Stomach (tissue), 8 donors: ENCODE measurements at regions not wholly inside any gene's neighbourhood (a gene's known extent, or its start where the extent isn't known, plus 50 kb on each side); places are given as distances from the start of the nearest gene placed in this dataset.

ENCODE experiments used
- DNase-seq, 2 donors: peaks; one replicate each; pipeline versions ENCODE4 v3.0.0 to v3.0.0-alpha.2; 2013 to 2019
- H3K27ac ChIP-seq, 5 donors: fragments of 200-600 bp in 4 of 5; sonication (generic) in 4 of 5; one replicate each; pipeline ENCODE4 v1.5.1; 2013 to 2019; ENCODE audit warnings: mild to moderate bottlenecking in 1 of 5, moderate library complexity in 1 of 5
- H3K27me3 ChIP-seq, 3 donors: fragments of 200-600 bp; sonication (generic); one replicate each; pipeline ENCODE4 v1.5.1; 2017 to 2019; ENCODE audit warnings: mixed run types in 1 of 3
- H3K36me3 ChIP-seq, 4 donors: fragments of 200-600 bp; sonication (generic); 1 replicate in 3 of 4; 2 replicates in 1 of 4; pipeline ENCODE4 v1.5.1; 2016 to 2019
- H3K4me1 ChIP-seq, 4 donors: fragments of 200-600 bp; sonication (generic); one replicate each; pipeline ENCODE4 v1.5.1; 2016 to 2019
- H3K4me3 ChIP-seq, 4 donors: fragments of 200-600 bp; sonication (generic) in 3 of 4; one replicate each; pipeline ENCODE4 v1.5.1; 2016 to 2019; ENCODE audit warnings: mild to moderate bottlenecking in 1 of 4
- H3K9me3 ChIP-seq, 4 donors: fragments of 200-600 bp; sonication (generic); one replicate each; pipeline ENCODE4 v1.5.1; 2016 to 2019
- EP300 ChIP-seq: sonication (generic); formaldehyde crosslinking; IDR thresholded peaks from one replicate; pipeline ENCODE4 v1.6.1; 2017; ENCODE audit warnings: antibody characterized with exemption
- POLR2A ChIP-seq, 4 donors: fragments of 450-650 bp; IDR thresholded peaks; one replicate each; pipeline ENCODE4 v1.6.1; 2016; ENCODE audit warnings: antibody characterized with exemption in 4 of 4, control low read depth in 2 of 4, mild to moderate bottlenecking in 1 of 4, moderate library complexity in 1 of 4
- POLR2AphosphoS5 ChIP-seq, 3 donors: sonication (generic); formaldehyde crosslinking; IDR thresholded peaks; one replicate each; pipeline ENCODE4 v1.6.1; 2016; ENCODE audit warnings: antibody characterized with exemption in 3 of 3
- WGBS, 5 donors: extraction: QIAGEN DNeasy Blood & Tissue Kit in 3 of 5; methylation state at CpG; one replicate each; pipeline versions ENCODE4 v1.1.5 to v1.1.7; 2013 to 2018; 5-methylcytosine and 5-hydroxymethylcytosine counted together
- intact Hi-C: fragments of 100-400 bp; cut with DNase I; formaldehyde crosslinking; loops from one replicate; pipeline ENCODE4 v1.15.1; 2023; ENCODE audit warnings: low total_unique reads
- TF ChIP-seq, protein P1 (sequence below), 7 experiments: fragments of 450-650 bp in 4 of 7; fragments of 200-600 bp in 3 of 7; sonication (generic) in 3 of 7; IDR thresholded peaks; one replicate each; pipeline ENCODE4 v1.5.1; 2016 to 2019; ENCODE audit warnings: antibody characterized with exemption in 7 of 7, control low read depth in 2 of 7, mild to moderate bottlenecking in 1 of 7
- donor health status: healthy with polysubstance abuse.
- donor health status: Bipolar disorder and iron deficiency.
- donor health status: healthy.

DNA sequence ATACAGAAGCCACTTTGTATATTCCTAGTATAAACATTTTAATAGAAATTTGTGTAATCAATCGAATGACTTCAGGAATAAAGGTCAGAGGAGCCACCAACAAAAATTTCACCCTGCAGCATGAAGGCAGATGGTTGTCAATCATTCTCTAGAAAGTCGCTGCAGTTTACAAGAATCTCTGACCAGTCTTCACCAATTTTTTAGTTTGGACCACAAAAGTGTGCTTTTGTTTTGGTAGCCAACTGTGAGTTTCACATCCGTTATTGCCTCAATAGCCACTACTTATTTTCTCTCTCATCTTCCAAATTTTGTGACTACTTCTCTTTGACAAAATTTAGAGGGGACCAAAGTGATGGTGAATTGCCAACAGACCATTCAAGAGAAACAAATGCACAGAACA is 1155.6 kb downstream of the AMY1C start:
- WGBS, 5 donors = 72 to 79% (median 73%) methylated on average over 3 of the region's 3 CpGs

DNA sequence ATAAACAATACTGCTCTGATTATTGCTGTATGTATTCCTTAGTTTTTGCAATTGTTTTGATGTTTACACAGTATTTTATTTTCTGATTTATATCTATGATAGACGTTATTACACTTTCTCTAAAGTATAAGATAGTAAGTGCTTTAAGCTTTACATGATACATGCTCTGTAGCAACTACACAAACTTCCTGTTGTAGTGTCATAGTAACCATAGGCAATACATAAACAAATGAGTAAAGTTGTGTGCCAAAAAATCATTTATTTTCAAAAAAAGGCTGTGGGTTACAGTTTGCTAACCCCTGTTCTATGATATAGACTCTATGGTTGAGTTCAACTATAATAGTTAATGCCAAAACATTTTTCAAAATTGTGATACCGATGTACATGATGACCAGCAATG is 1156.4 kb downstream of the AMY1C start:
- no peak for TF ChIP-seq EP300
- TF ChIP-seq, protein P1, sequence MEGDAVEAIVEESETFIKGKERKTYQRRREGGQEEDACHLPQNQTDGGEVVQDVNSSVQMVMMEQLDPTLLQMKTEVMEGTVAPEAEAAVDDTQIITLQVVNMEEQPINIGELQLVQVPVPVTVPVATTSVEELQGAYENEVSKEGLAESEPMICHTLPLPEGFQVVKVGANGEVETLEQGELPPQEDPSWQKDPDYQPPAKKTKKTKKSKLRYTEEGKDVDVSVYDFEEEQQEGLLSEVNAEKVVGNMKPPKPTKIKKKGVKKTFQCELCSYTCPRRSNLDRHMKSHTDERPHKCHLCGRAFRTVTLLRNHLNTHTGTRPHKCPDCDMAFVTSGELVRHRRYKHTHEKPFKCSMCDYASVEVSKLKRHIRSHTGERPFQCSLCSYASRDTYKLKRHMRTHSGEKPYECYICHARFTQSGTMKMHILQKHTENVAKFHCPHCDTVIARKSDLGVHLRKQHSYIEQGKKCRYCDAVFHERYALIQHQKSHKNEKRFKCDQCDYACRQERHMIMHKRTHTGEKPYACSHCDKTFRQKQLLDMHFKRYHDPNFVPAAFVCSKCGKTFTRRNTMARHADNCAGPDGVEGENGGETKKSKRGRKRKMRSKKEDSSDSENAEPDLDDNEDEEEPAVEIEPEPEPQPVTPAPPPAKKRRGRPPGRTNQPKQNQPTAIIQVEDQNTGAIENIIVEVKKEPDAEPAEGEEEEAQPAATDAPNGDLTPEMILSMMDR (IDR thresholded peaks at IDR 0.05) = no peak
- intact Hi-C loops = no loop called here

More for the DNA sequence above, 1155.6 kb downstream of the AMY1C start:
- H3K9me3 ChIP-seq = peaks cover 0 to 20% (median 14%) of the 10 kb centered on the region in 4 donors
- no peak overlapping the region for H3K27ac ChIP-seq
- H3K4me1 ChIP-seq = no peaks in the 10 kb centered on the region
- H3K27me3 ChIP-seq = no peaks in the 10 kb centered on the region
- H3K36me3 ChIP-seq = no peaks in the 10 kb centered on the region
- no peak overlapping the region for H3K4me3 ChIP-seq
- TF ChIP-seq EP300 (no peak), POLR2AphosphoS5 (IDR thresholded peaks at IDR 0.05) (no peak), POLR2A (IDR thresholded peaks at IDR 0.05) (no peak)
- TF ChIP-seq, protein P1 (IDR thresholded peaks at IDR 0.05) = no peak
- no peak for DNase-seq
- intact Hi-C loops = no loop called here

DNA sequence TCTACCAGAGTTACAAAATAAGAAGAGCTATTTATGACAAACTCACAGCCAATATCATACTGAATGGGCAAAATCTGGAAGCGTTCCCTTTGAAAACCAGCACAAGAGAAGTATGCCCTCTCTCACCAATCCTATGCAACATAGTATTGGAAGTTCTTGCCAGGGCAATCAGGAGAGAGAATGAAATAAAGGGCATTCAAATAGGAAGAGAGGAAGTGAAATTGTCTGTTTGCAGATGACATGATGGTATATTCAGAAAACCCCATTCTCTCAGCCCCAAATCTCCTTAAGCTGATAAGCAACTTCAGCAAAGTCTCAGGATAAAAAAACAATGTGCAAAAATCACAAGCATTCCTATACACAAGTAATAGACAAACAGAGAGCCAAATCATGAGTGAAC is 1169.5 kb downstream of the AMY1C start:
- Histone ChIP-seq H3K4me3 (no peak overlapping the region), H3K36me3 (no peaks in the 10 kb centered on the region), H3K4me1 (no peaks in the 10 kb centered on the region), H3K9me3 (no peaks in the 10 kb centered on the region), H3K27ac (no peak overlapping the region), H3K27me3 (no peaks in the 10 kb centered on the region)
- intact Hi-C loops = no loop called here
- DNase-seq = no peak
- 89 to 96% (median 94%) methylated on average over 1 of the region's 1 CpG for WGBS, 5 donors
- no peak for TF ChIP-seq POLR2AphosphoS5 (IDR thresholded peaks at IDR 0.05)

More for the DNA sequence above, 1156.4 kb downstream of the AMY1C start:
- Histone ChIP-seq H3K9me3 (peaks cover 0 to 21% (median 15%) of the 10 kb centered on the region in 4 donors), H3K27ac (no peak overlapping the region), H3K36me3 (no peaks in the 10 kb centered on the region), H3K4me1 (no peaks in the 10 kb centered on the region), H3K4me3 (no peak overlapping the region), H3K27me3 (no peaks in the 10 kb centered on the region)
- DNase-seq = no peak
- WGBS, 5 donors = 20 to 38% (median 20%) methylated on average over 2 of the region's 2 CpGs

DNA sequence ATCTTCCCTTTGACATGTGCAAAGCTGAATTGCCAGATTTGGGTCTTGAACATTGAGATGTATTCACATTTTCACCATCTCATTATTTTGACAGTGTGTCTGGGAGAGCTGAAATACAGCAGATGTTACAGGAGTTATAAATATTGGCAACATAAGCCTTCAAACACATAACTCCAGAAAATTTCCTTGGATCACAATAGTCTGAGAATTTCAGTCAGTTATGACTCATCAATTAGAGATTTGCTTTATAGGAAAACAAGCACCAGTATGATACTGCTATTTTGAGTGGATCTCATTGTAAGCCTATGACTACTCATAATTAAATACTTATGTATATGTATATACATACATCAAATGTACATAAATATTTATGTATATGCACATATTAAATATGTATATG is 1171.8 kb downstream of the AMY1C start:
- Histone ChIP-seq H3K4me1 (no peaks in the 10 kb centered on the region), H3K27me3 (no peaks in the 10 kb centered on the region), H3K4me3 (no peak overlapping the region), H3K9me3 (no peaks in the 10 kb centered on the region), H3K36me3 (no peaks in the 10 kb centered on the region), H3K27ac (no peak overlapping the region)
- no peak for DNase-seq
- TF ChIP-seq POLR2AphosphoS5 (IDR thresholded peaks at IDR 0.05) (no peak), EP300 (no peak), POLR2A (IDR thresholded peaks at IDR 0.05) (no peak)
- TF ChIP-seq, protein P1 (IDR thresholded peaks at IDR 0.05) = no peak
- intact Hi-C loops = no loop called here

DNA sequence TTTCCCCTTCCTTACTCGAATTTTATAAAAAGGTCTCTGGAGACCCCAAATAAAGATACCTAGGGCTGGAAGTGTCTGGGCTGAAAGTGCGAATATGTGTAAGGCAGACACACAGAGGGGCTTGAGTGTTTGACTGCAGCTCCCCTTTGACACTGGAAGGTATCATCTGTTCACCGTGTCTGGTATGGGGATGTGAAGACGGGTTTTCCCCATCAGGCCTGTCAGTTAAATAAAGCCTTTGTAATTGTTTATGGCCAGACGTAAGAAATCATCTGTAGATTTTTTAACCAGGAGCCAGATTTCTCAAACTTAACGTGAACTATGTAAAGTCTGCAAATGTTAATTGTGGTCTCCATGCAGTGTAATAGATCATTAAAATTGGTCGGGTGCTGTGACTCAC is 1173.4 kb downstream of the AMY1C start:
- no peaks in the 10 kb centered on the region for H3K27me3 ChIP-seq
- H3K27ac ChIP-seq = no peak overlapping the region
- 75 to 83% (median 81%) methylated on average over 7 of the region's 7 CpGs for WGBS, 5 donors
- intact Hi-C loops = no loop called here
- H3K9me3 ChIP-seq = no peaks in the 10 kb centered on the region
- no peak for DNase-seq
- H3K36me3 ChIP-seq = no peaks in the 10 kb centered on the region
- no peak overlapping the region for H3K4me3 ChIP-seq
- no peak for TF ChIP-seq POLR2AphosphoS5 (IDR thresholded peaks at IDR 0.05)
- no peaks in the 10 kb centered on the region for H3K4me1 ChIP-seq
